ENCODE measurements at regions not wholly inside any gene's neighbourhood (a gene's known extent, or its start where the extent isn't known, plus 50 kb on each side); places are given as distances from the start of the nearest gene placed in this dataset.

- CTCF ChIA-PET = no interaction called here
Observed at GRCh38 chr13:40292536-40292935, 373.9 kb downstream of the FOXO1 start.

GRCh38 chr13:40302351-40302750 is 364.1 kb downstream of the FOXO1 start:
- H3K4me3 ChIP-seq (ENCODE audit: low read depth, low read length) = no peak overlapping the region
- no peak for DNase-seq (ENCODE audit: low read depth, low spot score)
- ChIA-PET CTCF (no interaction called here), POLR2A (no interaction called here)
- TF ChIP-seq, protein P1, sequence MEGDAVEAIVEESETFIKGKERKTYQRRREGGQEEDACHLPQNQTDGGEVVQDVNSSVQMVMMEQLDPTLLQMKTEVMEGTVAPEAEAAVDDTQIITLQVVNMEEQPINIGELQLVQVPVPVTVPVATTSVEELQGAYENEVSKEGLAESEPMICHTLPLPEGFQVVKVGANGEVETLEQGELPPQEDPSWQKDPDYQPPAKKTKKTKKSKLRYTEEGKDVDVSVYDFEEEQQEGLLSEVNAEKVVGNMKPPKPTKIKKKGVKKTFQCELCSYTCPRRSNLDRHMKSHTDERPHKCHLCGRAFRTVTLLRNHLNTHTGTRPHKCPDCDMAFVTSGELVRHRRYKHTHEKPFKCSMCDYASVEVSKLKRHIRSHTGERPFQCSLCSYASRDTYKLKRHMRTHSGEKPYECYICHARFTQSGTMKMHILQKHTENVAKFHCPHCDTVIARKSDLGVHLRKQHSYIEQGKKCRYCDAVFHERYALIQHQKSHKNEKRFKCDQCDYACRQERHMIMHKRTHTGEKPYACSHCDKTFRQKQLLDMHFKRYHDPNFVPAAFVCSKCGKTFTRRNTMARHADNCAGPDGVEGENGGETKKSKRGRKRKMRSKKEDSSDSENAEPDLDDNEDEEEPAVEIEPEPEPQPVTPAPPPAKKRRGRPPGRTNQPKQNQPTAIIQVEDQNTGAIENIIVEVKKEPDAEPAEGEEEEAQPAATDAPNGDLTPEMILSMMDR (IDR thresholded peaks at IDR 0.05; ENCODE audit: insufficient read depth, low read length, missing control alignments) = no peak

More at GRCh38 chr13:40292536-40292935, 373.9 kb downstream of the FOXO1 start:
- POLR2A ChIA-PET = no interaction called here
- TF ChIP-seq, protein P1 (IDR thresholded peaks at IDR 0.05; ENCODE audit: insufficient read depth, low read length, missing control alignments) = no peak
- no peak for DNase-seq (ENCODE audit: low read depth, low spot score)
- H3K4me3 ChIP-seq (ENCODE audit: low read depth, low read length) = no peak overlapping the region

GRCh38 chr13:40304391-40304790 is 362.1 kb downstream of the FOXO1 start:
- POLR2A ChIA-PET = no interaction called here
- no peak overlapping the region for H3K4me3 ChIP-seq (ENCODE audit: low read depth, low read length)
- TF ChIP-seq, protein P1 (IDR thresholded peaks at IDR 0.05; ENCODE audit: insufficient read depth, low read length, missing control alignments) = no peak
- no peak for DNase-seq (ENCODE audit: low read depth, low spot score)
- CTCF ChIA-PET = no interaction called here

GRCh38 chr13:40306817-40307216 is 359.6 kb downstream of the FOXO1 start:
- H3K4me3 ChIP-seq (ENCODE audit: low read depth, low read length) = no peak overlapping the region
- CTCF ChIA-PET = no interaction called here
- POLR2A ChIA-PET = no interaction called here
- DNase-seq (ENCODE audit: low read depth, low spot score) = no peak
- TF ChIP-seq, protein P1 (IDR thresholded peaks at IDR 0.05; ENCODE audit: insufficient read depth, low read length, missing control alignments) = no peak

DNA sequence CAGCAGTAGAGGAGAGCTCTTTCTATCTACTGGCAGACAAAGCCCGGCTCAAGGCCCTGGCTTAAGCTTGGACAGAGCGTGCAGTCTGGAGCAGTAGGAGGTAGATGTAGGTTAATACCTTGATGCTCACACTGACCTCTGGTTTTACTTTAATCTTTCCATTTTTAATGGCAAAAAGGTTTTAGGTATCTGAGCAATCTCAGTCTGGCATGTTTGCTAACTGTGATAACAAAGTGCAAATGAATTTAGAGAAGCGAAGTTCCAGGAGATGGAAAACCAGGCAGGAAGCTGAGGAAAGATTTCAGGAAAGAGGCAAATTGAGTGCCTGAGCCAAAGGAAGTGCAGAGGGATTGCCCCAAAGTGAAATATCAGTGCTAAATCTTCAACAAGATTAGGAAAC is 356.6 kb downstream of the FOXO1 start:
- CTCF ChIA-PET = no interaction called here
- DNase-seq (ENCODE audit: low read depth, low spot score) = no peak
- H3K4me3 ChIP-seq (ENCODE audit: low read depth, low read length) = no peak overlapping the region
- TF ChIP-seq, protein P1 (IDR thresholded peaks at IDR 0.05; ENCODE audit: insufficient read depth, low read length, missing control alignments) = no peak
- POLR2A ChIA-PET = no interaction called here

DNA sequence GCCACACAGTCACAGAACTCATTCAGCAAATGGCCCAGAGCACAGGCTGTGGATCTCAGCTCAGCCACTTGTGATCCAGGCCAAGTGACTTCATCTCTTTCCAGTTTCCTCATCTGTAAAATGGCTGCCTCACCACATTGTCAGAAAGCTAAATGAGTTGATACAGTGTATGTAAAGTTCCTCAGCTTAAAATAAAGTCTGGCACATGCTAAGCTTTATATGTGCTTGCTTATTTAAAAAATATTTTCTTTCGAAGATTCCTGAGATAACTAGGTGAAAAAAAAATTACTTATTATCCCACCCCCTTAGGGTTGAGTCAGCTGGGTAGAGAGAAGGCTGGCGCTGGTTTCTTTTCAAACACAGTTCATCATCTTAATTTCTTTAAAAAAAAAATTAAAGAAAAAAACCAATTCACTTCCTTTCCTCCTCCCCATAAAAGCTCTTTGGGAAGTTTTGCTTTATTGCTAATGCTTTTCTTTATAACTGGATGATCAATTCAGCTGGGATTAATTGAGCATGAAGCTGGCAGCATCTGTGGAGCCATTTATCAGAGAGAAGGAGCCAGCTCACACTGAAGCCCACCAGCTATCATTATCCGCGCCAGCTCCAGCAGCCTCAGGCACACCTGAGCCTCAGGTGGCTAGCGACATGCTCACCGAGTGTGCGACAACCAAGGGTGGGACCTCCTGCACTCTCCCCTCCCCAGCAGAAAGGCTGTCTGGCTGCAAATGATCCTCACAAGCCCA is 354.9 kb downstream of the FOXO1 start:
- TF ChIP-seq, protein P1 (IDR thresholded peaks at IDR 0.05; ENCODE audit: insufficient read depth, low read length, missing control alignments) = no peak
- ChIA-PET POLR2A (no interaction called here), CTCF (no interaction called here)
- no peak overlapping the region for H3K4me3 ChIP-seq (ENCODE audit: low read depth, low read length)
- no peak for DNase-seq (ENCODE audit: low read depth, low spot score)
